ENCODE measurements at regions not wholly inside any gene's neighbourhood (a gene's known extent, or its start where the extent isn't known, plus 50 kb on each side); places are given as distances from the start of the nearest gene placed in this dataset.

DNA sequence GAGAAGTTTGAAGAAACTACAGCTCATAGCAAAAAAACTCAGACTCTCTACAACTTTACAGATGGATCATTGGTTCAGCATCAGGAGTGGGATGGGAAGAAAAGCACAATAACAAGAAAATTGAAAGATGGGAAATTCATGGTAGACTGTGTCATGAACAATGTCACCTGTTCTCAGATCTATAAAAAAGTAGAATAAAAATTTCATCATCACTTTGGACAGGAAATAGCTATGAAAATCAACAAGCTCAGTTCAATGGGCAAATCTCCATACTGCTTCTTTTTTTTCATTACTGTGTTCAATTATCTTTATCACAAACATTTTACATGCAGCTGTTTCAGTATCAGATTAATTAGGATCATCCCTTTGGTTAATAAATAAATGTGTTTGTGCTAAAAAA is 76.5 kb upstream of the RAPGEF2 start:
- TF ChIP-seq, protein P1, sequence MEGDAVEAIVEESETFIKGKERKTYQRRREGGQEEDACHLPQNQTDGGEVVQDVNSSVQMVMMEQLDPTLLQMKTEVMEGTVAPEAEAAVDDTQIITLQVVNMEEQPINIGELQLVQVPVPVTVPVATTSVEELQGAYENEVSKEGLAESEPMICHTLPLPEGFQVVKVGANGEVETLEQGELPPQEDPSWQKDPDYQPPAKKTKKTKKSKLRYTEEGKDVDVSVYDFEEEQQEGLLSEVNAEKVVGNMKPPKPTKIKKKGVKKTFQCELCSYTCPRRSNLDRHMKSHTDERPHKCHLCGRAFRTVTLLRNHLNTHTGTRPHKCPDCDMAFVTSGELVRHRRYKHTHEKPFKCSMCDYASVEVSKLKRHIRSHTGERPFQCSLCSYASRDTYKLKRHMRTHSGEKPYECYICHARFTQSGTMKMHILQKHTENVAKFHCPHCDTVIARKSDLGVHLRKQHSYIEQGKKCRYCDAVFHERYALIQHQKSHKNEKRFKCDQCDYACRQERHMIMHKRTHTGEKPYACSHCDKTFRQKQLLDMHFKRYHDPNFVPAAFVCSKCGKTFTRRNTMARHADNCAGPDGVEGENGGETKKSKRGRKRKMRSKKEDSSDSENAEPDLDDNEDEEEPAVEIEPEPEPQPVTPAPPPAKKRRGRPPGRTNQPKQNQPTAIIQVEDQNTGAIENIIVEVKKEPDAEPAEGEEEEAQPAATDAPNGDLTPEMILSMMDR (IDR thresholded peaks at IDR 0.05 in 8 of 11, conservative IDR thresholded peaks at IDR 0.05 in 3 of 11), result no peak
- TF ChIP-seq POLR2A (IDR thresholded peaks at IDR 0.05), result no peak
